SHP77 (cell line): ENCODE measurements at regions not wholly inside any gene's neighbourhood (a gene's known extent, or its start where the extent isn't known, plus 50 kb on each side); places are given as distances from the start of the nearest gene placed in this dataset.
"Not testable (repeated sequence)": the region's sequence is repeated elsewhere in the genome, so short reads cannot be mapped to it uniquely, and the experiment has no call there.

Experiments
- DNase-seq, 2 experiments: peaks; one replicate each; lab custom pipeline; 2025; lab: John Stamatoyannopoulos, UW

GRCh38 chr1:188729039-188729438 lies 1748.6 kb downstream of the BRINP3 start:
- no peak for DNase-seq

- DNase-seq = no peak
Observed at GRCh38 chr1:188735567-188735966, 1742.1 kb downstream of the BRINP3 start.

DNA sequence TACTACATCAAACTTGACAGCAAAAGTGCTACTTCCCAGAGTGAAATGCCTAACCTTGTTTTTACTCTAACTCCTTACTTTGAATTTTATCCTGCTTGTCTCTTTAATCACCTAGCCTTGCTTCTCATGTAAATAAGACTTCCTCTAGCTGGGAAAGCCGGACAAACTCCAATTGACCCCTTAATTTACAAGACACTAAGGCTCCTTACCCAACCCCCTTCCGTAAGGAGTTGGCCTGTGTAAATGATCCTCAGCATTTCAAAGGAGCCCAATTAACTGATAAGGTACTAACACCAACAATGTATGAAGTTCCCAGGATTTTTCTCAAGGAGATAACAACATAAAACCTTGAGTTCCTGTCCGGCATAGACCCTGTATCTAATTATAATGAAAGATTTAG lies 1728.4 kb downstream of the BRINP3 start:
- not testable (repeated sequence) for DNase-seq

DNA sequence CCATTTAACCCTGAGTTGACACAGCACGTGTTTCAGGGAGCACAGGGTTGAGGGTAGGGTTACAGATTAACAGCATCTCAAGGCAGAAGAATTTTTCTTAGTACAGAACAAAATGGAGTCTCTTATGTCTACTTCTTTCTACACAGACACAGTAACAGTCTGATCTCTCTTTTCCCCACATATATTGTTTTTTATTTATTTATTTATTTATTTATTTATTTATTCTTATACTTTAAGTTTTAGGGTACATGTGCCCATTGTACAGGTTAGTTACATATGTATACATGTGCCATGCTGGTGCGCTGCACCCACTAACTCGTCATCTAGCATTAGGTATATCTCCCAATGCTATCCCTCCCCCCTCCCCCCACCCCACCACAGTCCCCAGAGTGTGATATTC lies 1725.6 kb downstream of the BRINP3 start:
- not testable (repeated sequence) for DNase-seq

GRCh38 chr1:188757747-188758146 lies 1719.9 kb downstream of the BRINP3 start:
- DNase-seq = not testable (repeated sequence)

DNA sequence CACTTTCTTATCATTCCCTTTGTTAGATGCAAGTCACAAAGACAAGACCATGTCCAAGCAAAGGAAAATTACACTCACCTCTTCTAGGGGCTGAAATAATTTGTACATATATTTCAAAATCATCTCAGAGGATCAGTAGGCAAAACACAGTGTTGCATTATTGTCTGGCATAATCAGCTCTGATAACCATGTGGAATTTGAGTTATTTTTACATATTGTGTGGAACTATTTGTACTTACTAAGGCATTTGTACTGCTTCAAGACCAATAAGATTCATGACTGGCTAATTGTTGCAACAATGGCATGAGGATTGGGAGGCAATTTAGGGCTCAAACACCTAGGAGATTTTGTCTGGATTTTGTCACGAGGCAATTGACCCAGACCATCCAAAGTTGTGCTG lies 1716.4 kb downstream of the BRINP3 start:
- no peak for DNase-seq

DNA sequence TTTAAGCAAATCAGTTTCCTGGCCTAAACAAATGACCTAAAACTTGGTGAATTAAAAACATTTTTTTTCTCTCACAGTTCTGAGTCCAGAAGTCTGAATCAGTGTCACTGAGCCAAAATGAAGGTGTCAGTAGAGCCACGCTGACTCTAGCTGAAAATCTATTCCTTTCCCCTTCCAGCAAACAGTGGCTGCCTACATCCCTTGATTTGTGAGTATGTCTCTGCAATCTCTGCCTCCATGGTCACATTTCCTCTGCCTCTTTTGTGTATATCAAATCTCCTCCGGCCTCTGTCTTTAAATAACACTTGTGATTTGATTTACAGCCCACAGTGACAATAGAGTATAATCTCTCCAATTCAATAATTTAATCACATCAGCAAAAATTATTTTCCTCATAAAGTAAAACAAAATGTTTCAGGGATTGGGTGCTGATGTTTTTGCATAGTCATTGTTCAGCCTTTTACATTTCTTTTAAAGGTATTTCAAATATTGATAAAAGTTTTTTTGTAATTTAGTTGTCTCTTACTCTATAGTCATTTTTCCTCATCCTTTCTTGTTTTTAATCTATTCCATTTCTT lies 1715.4 kb downstream of the BRINP3 start:
- no peak for DNase-seq

- DNase-seq = no peak
Observed at GRCh38 chr1:188763541-188763940, 1714.1 kb downstream of the BRINP3 start.

- DNase-seq = no peak
Observed at GRCh38 chr1:188769181-188769580, 1708.5 kb downstream of the BRINP3 start.

- no peak for DNase-seq
Observed at GRCh38 chr1:188769936-188770335, 1707.7 kb downstream of the BRINP3 start.

GRCh38 chr1:188778578-188778977 lies 1699.1 kb downstream of the BRINP3 start:
- no peak for DNase-seq

- peak; percentile 25 to 42 for DNase-seq
Observed at GRCh38 chr1:188782220-188782841, 1695.3 kb downstream of the BRINP3 start.

GRCh38 chr1:188794969-188795368 lies 1682.7 kb downstream of the BRINP3 start:
- no peak for DNase-seq

GRCh38 chr1:188812153-188812552 lies 1665.5 kb downstream of the BRINP3 start:
- DNase-seq = not testable (repeated sequence)

GRCh38 chr1:188812836-188813573 lies 1664.7 kb downstream of the BRINP3 start:
- DNase-seq = not testable (repeated sequence)

DNA sequence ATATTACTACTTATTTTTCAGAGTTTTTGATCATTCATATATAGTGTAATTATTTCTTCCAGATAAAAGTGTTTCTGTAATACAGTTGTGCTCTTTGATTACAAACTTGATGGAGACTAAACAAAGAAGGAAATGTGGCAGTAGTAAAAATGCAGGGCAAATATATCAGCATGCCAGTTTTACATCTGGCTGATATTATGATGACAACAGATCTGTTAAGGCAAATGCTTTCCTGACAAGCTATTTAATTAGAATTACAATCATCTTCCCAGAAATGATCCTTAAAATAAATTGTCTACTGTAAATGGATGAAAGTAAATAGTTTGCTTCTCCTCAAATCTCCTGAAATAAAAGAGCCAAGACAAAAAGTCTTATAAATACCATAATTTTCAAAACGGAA lies 1659.8 kb downstream of the BRINP3 start:
- DNase-seq = no peak

GRCh38 chr1:188822248-188822647 lies 1655.4 kb downstream of the BRINP3 start:
- DNase-seq = peak in 1 of 2 experiments; percentile 35

- no peak for DNase-seq
Observed at GRCh38 chr1:188825471-188825870, 1652.2 kb downstream of the BRINP3 start.

GRCh38 chr1:188826800-188827199 lies 1650.9 kb downstream of the BRINP3 start:
- DNase-seq = no peak

- no peak for DNase-seq
Observed at GRCh38 chr1:188827400-188827799, 1650.3 kb downstream of the BRINP3 start.

DNA sequence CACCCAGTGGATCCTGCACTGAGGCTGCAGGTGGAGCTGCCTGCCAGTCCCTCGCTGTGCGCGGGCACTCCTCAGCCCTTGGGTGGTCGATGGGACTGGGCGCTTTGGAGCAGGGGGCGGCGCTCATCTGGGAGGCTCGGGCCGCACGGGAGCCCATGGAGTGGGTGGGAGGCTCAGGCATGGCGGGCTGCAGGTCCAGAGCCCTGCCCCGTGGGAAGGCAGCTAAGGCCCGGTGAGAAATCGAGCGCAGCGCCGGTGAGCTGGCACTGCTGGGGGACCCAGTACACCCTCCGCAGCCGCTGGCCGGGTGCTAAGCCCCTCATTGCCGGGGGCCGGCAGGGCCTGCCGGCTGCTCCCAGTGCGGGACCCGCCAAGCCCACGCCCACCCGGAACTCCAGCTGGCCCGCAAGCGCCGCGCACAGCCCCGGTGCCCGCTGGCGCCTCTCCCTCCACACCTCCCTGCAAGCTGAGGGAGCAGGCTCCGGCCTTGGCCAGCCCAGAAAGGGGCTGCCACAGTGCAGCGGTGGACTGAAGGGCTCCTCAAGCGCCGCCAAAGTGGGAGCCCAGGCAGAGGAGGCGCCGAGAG lies 1636.5 kb downstream of the BRINP3 start:
- not testable (repeated sequence) for DNase-seq

DNA sequence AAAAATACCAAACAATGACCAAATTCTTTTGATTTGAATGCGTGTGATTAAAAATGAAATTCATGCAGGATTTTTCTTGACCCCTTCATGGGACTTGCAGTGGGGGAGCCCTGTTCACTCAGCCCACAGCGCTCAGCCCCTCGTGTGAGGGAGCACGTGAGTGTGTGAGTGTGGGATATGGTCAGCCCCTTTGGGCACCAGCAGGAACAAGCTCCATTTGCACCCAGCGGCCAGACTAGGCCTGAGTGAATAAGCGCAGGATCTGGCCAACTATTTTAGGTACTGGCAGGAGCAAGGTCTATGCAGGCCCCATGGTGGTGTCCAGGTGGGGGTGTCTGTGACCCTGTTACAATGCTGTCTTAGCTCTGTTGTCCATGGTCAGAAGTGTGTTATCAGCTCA lies 1631.2 kb downstream of the BRINP3 start:
- no peak for DNase-seq

DNA sequence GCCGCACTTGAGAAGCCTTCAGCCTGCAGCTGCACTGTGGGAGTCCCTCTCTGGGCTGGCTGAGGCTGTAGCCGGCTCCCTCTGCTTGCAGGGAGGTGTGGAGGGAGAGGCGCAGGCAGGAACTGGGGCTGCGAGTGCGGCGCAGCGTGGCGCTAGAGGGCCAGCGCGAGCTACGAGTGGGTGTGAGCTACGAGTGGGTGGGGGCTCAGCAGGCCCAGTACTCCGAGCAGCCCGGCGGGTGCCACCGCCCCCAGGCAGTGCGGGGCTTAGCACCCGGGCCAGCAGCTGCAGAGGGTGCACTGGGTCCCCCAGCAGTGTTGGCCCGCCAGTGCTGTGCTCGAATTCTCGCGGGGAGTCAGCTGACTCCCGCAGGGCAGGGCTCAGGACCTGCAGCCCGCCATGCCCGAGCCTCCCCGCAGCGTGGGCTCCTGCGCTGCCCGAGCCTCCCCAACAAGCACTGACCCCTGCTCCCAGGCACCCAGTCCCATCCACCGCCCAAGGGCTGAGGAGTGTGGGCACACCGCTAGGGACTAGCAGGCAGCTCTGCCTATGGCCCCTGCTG lies 1620.1 kb downstream of the BRINP3 start:
- DNase-seq = no peak
